GM10248 (cell line): ENCODE measurements at regions not wholly inside any gene's neighbourhood (a gene's known extent, or its start where the extent isn't known, plus 50 kb on each side); places are given as distances from the start of the nearest gene placed in this dataset.

ENCODE experiments used
- CTCF ChIA-PET: fragments of 300-600 bp; sonication (Branson Sonifier 250); formaldehyde crosslinking; extraction: SDS; loops from one replicate; lab custom pipeline; 2021; ENCODE audit warnings: antibody characterized with exemption; lab: Yijun Ruan, JAX
- POLR2A ChIA-PET: fragments of 350-650 bp; sonication (Branson Sonifier 250); formaldehyde crosslinking; extraction: SDS; loops from one replicate; lab custom pipeline; 2020; ENCODE audit warnings: antibody characterized with exemption; lab: Yijun Ruan, JAX
- DNase-seq: peaks from one replicate; pipeline ENCODE4 v3.0.0; 2012; ENCODE audit errors: extremely low spot score
- TF ChIP-seq, protein P1 (sequence below): IDR thresholded peaks from 2 replicates; pipeline ENCODE4 v1.5.1; 2012; ENCODE audit warnings: mild to moderate bottlenecking, low read depth; ENCODE audit errors: extremely low read depth, missing control alignments, control extremely low read depth

DNA sequence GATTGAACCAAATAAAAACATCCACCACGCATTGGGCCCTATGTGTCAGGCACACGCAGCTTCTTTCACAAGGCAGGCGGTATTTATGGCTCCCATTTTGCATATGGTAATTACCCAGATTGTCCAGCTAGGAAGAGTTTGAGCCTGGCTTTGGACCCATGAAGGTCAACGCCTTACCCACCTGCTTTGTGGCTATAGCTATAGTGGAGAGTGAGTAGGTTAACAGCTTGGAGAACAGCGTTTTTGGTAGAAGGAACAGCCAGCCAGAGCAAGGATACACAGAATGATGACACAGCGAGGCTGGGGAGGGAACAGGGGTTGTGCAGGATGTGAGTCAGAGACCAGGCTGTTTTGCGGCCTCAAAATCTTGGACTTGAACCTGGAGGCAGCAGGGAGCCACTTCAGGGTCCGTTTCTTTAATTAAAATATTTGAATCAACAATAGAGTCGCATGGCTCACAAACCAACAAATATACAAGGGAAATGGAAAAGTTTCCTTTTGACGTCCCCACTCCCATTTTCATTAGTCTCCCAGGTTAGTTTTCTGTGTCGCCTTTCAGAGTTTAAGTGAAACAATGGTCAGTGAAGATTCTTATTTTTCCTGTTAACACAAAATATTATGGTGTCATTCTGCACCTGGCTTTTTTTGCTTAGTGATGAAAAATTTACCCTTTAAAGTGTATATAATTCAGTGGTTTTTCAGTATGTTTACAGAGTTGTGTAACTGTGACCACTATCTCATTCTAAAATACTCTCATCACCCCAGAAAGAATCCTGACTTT, 118.2 kb upstream of the STX18 start:
- TF ChIP-seq, protein P1, sequence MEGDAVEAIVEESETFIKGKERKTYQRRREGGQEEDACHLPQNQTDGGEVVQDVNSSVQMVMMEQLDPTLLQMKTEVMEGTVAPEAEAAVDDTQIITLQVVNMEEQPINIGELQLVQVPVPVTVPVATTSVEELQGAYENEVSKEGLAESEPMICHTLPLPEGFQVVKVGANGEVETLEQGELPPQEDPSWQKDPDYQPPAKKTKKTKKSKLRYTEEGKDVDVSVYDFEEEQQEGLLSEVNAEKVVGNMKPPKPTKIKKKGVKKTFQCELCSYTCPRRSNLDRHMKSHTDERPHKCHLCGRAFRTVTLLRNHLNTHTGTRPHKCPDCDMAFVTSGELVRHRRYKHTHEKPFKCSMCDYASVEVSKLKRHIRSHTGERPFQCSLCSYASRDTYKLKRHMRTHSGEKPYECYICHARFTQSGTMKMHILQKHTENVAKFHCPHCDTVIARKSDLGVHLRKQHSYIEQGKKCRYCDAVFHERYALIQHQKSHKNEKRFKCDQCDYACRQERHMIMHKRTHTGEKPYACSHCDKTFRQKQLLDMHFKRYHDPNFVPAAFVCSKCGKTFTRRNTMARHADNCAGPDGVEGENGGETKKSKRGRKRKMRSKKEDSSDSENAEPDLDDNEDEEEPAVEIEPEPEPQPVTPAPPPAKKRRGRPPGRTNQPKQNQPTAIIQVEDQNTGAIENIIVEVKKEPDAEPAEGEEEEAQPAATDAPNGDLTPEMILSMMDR, result no peak
- no peak for DNase-seq
- POLR2A ChIA-PET, result no interaction called here
- CTCF ChIA-PET, result interaction anchor here (1.2 to 1.8 kb wide), 2 partner anchors 9 to 17 kb away, joined by 3 to 5 read pairs; no protein-coding TSS in a partner anchor

DNA sequence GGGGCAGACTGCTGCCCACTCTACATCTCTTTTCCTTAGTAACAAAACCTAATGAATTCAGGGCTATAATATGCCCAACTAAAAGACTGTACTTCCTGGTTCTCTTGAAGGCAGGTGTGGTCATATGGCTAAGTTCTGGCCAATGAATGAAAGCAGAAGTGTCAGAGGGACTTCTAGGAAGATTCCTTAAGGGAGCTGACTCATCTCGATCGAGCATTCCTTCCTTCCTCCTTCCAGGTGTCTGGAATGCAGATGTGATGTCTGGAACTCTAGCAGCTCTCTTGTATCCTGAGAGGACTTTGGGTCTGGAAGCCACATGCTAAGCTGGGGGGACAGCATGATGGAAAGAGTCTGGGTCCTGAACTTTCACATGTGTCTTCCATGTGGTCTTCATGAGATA, 116.2 kb upstream of the STX18 start:
- ChIA-PET POLR2A (no interaction called here), CTCF (interaction anchor here (1.2 to 1.6 kb wide), 2 partner anchors 9 to 11 kb away, joined by 3 read pairs; no protein-coding TSS in a partner anchor)
- TF ChIP-seq, protein P1, result no peak
- DNase-seq, result no peak

DNA sequence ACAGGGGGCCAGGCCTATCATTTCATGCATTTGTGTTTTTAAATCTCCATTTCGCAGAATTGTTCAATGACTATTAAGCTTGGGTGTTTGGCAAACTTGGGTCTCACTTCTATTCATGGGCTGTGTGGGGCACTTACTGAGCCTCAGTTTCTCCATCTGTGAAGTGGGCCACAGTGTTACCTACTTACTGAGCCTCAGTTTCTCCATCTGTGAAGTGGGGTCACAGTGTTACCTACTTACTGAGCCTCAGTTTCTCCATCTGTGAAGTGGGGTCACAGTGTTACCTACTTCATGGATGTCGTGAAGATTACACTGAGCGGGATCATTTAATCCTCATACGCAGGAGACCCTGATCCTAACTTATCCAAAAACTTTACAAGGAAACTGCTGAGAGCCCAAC, 115.1 kb upstream of the STX18 start:
- TF ChIP-seq, protein P1, result no peak
- DNase-seq, result no peak
- ChIA-PET POLR2A (no interaction called here), CTCF (interaction anchor here (1.2 to 1.6 kb wide), 2 partner anchors 8 to 12 kb away, joined by 3 read pairs; no protein-coding TSS in a partner anchor)

DNA sequence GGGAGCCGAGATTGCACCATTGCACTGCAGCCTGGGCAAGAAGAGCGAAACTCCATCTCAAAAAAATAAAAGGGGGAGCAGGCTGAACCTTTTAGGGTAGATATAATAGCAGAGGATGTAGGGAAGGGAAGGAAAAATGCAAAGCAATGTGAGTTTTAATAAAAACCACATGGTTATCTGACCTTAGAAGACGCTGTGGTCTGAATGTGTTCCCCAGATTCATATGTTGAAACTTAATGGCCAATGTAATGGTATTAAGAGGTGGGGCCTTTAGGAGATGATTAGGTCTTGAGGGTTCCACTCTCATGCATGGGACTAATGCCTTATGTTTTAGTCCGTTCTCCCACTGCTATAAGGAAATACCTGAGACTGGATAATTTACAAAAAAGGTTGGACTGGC, 114.1 kb upstream of the STX18 start:
- TF ChIP-seq, protein P1, result no peak
- POLR2A ChIA-PET, result no interaction called here
- DNase-seq, result no peak
- CTCF ChIA-PET, result interaction anchor here (1.3 kb wide), 1 partner anchor 10 kb away, joined by 3 read pairs; no protein-coding TSS in a partner anchor

DNA sequence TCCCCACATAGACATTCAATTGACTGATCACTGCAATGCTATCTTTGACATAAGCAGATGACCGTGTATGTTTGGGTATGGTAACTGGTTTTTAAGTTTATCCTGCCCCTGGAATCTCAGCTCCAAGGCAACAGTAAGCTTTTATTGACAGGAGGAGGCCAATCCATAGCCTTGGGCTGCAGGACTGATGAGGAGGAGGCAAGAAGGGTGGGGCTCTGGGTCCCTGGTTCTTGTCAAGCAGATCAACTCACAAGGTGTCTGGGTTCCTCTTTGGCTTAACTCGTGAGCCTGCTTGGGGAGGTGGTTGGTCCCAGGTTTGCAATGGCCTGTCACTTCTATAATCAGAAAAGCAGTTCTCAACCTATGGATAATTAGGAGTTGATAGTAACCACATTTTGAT, 113.2 kb upstream of the STX18 start:
- DNase-seq, result no peak
- POLR2A ChIA-PET, result no interaction called here
- CTCF ChIA-PET, result interaction anchor here (1.1 kb wide), 1 partner anchor 14 kb away, joined by 3 read pairs; no protein-coding TSS in a partner anchor
- TF ChIP-seq, protein P1, result no peak

DNA sequence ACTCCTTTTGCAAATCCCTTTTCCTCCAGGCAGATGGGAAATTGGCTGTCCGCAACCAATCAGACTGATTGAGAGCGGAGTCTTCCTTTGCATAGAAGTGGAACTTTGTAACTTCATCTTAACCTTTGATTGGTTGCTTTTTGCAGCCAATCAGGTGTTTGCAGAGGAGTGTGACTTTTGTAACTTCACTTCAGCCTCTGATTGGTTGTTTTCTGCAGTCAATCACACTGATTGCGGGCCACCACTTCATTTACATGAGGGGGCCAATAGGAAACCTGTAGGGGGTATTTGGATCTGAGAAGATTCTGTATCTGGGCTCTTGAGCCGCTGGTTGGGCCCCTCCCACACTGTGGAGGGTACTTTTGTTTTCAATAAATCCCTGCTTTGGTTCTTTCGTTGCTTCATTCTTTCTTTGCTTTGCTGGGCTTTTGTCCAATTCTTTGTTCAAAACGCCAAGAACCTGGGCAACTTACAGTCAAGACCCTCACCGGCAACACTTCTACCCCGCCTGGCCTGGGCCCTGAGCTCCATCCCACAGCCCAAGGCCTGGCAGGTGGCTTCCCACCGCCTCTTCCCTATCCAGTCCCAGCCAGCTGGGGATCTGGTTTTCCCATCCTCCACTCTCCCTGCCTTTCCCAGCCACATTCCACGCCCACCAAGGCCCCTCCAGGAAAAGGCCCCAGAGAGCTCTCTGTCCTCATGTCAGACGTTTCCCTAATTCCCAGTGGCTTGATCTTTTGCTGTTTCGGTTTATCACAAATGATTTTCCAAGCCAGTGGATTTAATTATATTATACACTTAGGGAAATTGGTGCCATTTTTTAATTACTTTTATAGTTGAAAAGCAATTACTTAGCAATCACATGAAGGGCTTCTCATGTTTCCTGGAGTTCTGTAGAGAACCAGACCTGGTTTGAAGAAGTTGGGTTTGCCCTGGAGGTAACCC, 110.2 kb upstream of the STX18 start:
- TF ChIP-seq, protein P1, result no peak
- CTCF ChIA-PET, result no interaction called here
- no peak for DNase-seq
- POLR2A ChIA-PET, result no interaction called here
